ENCODE measurements at regions not wholly inside any gene's neighbourhood (a gene's known extent, or its start where the extent isn't known, plus 50 kb on each side); places are given as distances from the start of the nearest gene placed in this dataset.

DNA sequence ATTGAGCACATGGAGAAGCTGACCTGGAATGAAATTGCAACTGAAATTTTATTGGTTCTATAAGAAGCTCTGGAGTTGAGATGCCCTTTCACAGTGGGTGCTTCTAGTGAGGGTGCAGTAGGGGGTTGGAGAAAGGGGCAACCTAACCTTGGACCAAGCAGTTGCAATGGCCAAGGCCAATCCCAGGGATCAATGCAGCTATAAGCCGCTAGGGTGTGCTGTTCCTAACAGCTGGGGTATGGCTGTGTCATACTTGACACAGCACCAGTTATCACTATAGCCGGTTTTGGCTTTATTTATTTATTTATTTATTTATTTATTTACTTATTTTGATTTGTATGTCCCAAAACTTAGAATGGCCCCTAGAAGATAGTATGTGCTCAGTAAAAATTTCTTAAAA lies 505.9 kb downstream of the FLRT2 start:
- in situ Hi-C loops (cut with HindIII; ENCODE audit: extremely low pct_ligation_motif_present, low pct_unique_long_range_greater_than_20kb): no loop called here
- BruUV-seq (replicated peaks): no TSS peak
- CTCF ChIA-PET (ENCODE audit: low intra/inter-chr PET ratio, low total read pairs): no interaction called here

DNA sequence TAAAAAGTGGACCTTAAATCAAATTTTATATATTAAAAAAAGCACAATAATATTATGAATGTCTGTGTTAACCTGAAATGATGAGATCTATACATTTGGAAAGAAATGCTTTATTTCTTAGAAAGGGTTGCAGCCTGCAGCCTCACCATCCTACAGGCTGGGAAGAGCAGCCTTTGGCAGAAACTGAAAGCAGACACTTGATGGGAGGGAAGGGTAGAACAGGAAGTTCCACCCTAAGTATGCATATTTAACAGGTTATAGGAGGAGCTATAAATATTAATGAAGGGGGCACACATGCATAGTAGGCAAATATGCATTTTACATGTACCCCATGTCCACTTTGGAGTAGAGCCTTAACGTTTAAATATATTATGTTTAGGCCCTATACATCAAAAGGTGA lies 498.0 kb downstream of the FLRT2 start:
- Histone ChIP-seq H3K9ac (ENCODE audit: insufficient read depth, low read depth, low read length) (no peak overlapping the region), H3K79me2 (ENCODE audit: insufficient read depth, low read length) (no peaks in the 10 kb centered on the region), H3K4me2 (ENCODE audit: low read depth, low read length) (no peak overlapping the region), H3K4me3 (replicated peaks in 1 of 3; ENCODE audit: insufficient read depth in 1 of 3, low read depth in 2 of 3, low read length in 3 of 3) (no peak overlapping the region), H4K20me1 (ENCODE audit: insufficient read depth, low read length) (no peaks in the 10 kb centered on the region), H3K27me3 (ENCODE audit: control insufficient read depth in 1 of 2, insufficient read depth in 2 of 2, low read length in 2 of 2) (no peaks in the 10 kb centered on the region), H3K4me1 (ENCODE audit: insufficient read depth, low read length) (no peaks in the 10 kb centered on the region), H2AFZ (ENCODE audit: low read length) (no peak overlapping the region), H3K9me3 (ENCODE audit: low read length) (peaks cover 46% of the 10 kb centered on the region), H3K27ac (ENCODE audit: extremely low read length, insufficient read depth, low read length) (no peak overlapping the region), H3K36me3 (replicated peaks in 1 of 2; ENCODE audit: control insufficient read depth in 1 of 2, insufficient read depth in 2 of 2, low read length in 2 of 2) (no peaks in the 10 kb centered on the region)
- FAIRE-seq (no peak), ATAC-seq (no peak), DNase-seq (ENCODE audit: low spot score) (no peak)
- 0% methylated on average over 1 of the region's 1 CpG for WGBS (ENCODE audit: low lambda C conversion rate)
- intact Hi-C loops (cut with micrococcal nuclease; ENCODE audit: unreplicated experiment) (no loop called here), in situ Hi-C loops (cut with HindIII; ENCODE audit: extremely low pct_ligation_motif_present, low pct_unique_long_range_greater_than_20kb) (no loop called here)
- no peak for TF ChIP-seq ZBTB7A (CRISPR knock-in tag; IDR thresholded peaks at IDR 0.05)
- TF ChIP-seq KDM2A (CRISPR knock-in tag; IDR thresholded peaks at IDR 0.05; ENCODE audit: borderline replicate concordance, low read depth): no peak
- TF ChIP-seq ZNF670 (CRISPR knock-in tag; IDR thresholded peaks at IDR 0.05; ENCODE audit: borderline replicate concordance): no peak
- TF ChIP-seq ZNF577 (CRISPR knock-in tag; IDR thresholded peaks at IDR 0.05; ENCODE audit: borderline replicate concordance, low read depth): no peak
- TF ChIP-seq ZNF567 (CRISPR knock-in tag; IDR thresholded peaks at IDR 0.05; ENCODE audit: borderline replicate concordance): no peak
- TF ChIP-seq ZKSCAN1 (IDR thresholded peaks at IDR 0.05; ENCODE audit: low read length): no peak
- no peak for TF ChIP-seq KLF15 (CRISPR knock-in tag; IDR thresholded peaks at IDR 0.05; ENCODE audit: borderline replicate concordance)
- TF ChIP-seq LCORL (IDR thresholded peaks at IDR 0.05): no peak
- TF ChIP-seq LCORL (CRISPR knock-in tag; IDR thresholded peaks at IDR 0.05): no peak
- BruUV-seq (replicated peaks): no TSS peak
- ChIA-PET CTCF (ENCODE audit: low intra/inter-chr PET ratio, low total read pairs) (no interaction called here), POLR2A (no interaction called here)

More for the DNA sequence above, 505.9 kb downstream of the FLRT2 start:
- ATAC-seq: peak; percentile 79
- no peaks in the 10 kb centered on the region for H4K20me1 ChIP-seq (ENCODE audit: insufficient read depth, low read length)
- peak; percentile 13 for DNase-seq (ENCODE audit: low spot score)
- H3K4me1 ChIP-seq (ENCODE audit: insufficient read depth, low read length): no peaks in the 10 kb centered on the region
- H3K9ac ChIP-seq (ENCODE audit: insufficient read depth, low read depth, low read length): no peak overlapping the region
- TF ChIP-seq ZSCAN31 (CRISPR knock-in tag; IDR thresholded peaks at IDR 0.05; ENCODE audit: low read depth): no peak
- peak; percentile 12; the same call in 1 of the 2 replicates for TF ChIP-seq STAG1 (CRISPR knock-in tag; IDR thresholded peaks at IDR 0.05)
- TF ChIP-seq, protein P1, sequence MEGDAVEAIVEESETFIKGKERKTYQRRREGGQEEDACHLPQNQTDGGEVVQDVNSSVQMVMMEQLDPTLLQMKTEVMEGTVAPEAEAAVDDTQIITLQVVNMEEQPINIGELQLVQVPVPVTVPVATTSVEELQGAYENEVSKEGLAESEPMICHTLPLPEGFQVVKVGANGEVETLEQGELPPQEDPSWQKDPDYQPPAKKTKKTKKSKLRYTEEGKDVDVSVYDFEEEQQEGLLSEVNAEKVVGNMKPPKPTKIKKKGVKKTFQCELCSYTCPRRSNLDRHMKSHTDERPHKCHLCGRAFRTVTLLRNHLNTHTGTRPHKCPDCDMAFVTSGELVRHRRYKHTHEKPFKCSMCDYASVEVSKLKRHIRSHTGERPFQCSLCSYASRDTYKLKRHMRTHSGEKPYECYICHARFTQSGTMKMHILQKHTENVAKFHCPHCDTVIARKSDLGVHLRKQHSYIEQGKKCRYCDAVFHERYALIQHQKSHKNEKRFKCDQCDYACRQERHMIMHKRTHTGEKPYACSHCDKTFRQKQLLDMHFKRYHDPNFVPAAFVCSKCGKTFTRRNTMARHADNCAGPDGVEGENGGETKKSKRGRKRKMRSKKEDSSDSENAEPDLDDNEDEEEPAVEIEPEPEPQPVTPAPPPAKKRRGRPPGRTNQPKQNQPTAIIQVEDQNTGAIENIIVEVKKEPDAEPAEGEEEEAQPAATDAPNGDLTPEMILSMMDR (CRISPR knock-in tag; IDR thresholded peaks at IDR 0.05): peak; percentile 44
- TF ChIP-seq, protein P2, sequence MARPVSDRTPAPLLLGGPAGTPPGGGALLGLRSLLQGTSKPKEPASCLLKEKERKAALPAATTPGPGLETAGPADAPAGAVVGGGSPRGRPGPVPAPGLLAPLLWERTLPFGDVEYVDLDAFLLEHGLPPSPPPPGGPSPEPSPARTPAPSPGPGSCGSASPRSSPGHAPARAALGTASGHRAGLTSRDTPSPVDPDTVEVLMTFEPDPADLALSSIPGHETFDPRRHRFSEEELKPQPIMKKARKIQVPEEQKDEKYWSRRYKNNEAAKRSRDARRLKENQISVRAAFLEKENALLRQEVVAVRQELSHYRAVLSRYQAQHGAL (CRISPR knock-in tag; IDR thresholded peaks at IDR 0.05; ENCODE audit: not compliant biosample characterization): no peak
- FAIRE-seq: no peak
- POLR2A ChIA-PET: no interaction called here
- H2AFZ ChIP-seq (ENCODE audit: low read length): no peak overlapping the region
- intact Hi-C loops (cut with micrococcal nuclease; ENCODE audit: unreplicated experiment): no loop called here
- H3K79me2 ChIP-seq (ENCODE audit: insufficient read depth, low read length): no peaks in the 10 kb centered on the region
- no peak overlapping the region for H3K4me3 ChIP-seq (replicated peaks in 1 of 3; ENCODE audit: insufficient read depth in 1 of 3, low read depth in 2 of 3, low read length in 3 of 3)
- H3K27me3 ChIP-seq (ENCODE audit: control insufficient read depth in 1 of 2, insufficient read depth in 2 of 2, low read length in 2 of 2): no peaks in the 10 kb centered on the region
- no peaks in the 10 kb centered on the region for H3K36me3 ChIP-seq (replicated peaks in 1 of 2; ENCODE audit: control insufficient read depth in 1 of 2, insufficient read depth in 2 of 2, low read length in 2 of 2)
- H3K4me2 ChIP-seq (ENCODE audit: low read depth, low read length): no peak overlapping the region
- WGBS (ENCODE audit: low lambda C conversion rate): 0% methylated on average over 2 of the region's 2 CpGs
- peaks cover 14% of the 10 kb centered on the region for H3K9me3 ChIP-seq (ENCODE audit: low read length)
- H3K27ac ChIP-seq (ENCODE audit: extremely low read length, insufficient read depth, low read length): no peak overlapping the region
